Esophagus muscularis mucosa (tissue), 3 donors: ENCODE measurements at regions not wholly inside any gene's neighbourhood (a gene's known extent, or its start where the extent isn't known, plus 50 kb on each side); places are given as distances from the start of the nearest gene placed in this dataset.

Source experiments
- CTCF ChIP-seq, 3 experiments: fragments of 200-600 bp in 2 of 3; fragments of 450-650 bp in 1 of 3; sonication (generic) in 2 of 3; IDR thresholded peaks; one replicate each; pipeline ENCODE4 v1.5.1; 2017 to 2019; ENCODE audit warnings: antibody characterized with exemption in 3 of 3, mild to moderate bottlenecking in 2 of 3, moderate library complexity in 1 of 3
- EP300 ChIP-seq: sonication (generic); formaldehyde crosslinking; IDR thresholded peaks from one replicate; pipeline ENCODE4 v1.6.1; 2017; ENCODE audit warnings: antibody characterized with exemption

- no peak for TF ChIP-seq CTCF (IDR thresholded peaks at IDR 0.05)
- TF ChIP-seq EP300, result no peak
These were observed 88.5 kb downstream of the FBXO4 start for GRCh38 chr5:42013561-42013960.
